Left ventricle myocardium inferior (tissue), 1 donor: ENCODE measurements at regions not wholly inside any gene's neighbourhood (a gene's known extent, or its start where the extent isn't known, plus 50 kb on each side); places are given as distances from the start of the nearest gene placed in this dataset.

Experiments used
- DNase-seq: peaks from one replicate; pipeline ENCODE4 v3.0.0-alpha.2; 2020
- H3K27ac ChIP-seq: fragments of 200-600 bp; replicated peaks from 2 replicates; pipeline ENCODE4 v1.8.0; 2021
- H3K27me3 ChIP-seq: fragments of 200-600 bp; 2 replicates; pipeline ENCODE4 v1.8.0; 2021; ENCODE audit warnings: low read depth
- H3K36me3 ChIP-seq: fragments of 200-600 bp; 2 replicates; pipeline ENCODE4 v1.8.0; 2021
- H3K4me1 ChIP-seq: fragments of 200-600 bp; 2 replicates; pipeline ENCODE4 v1.8.0; 2021
- H3K4me3 ChIP-seq: fragments of 200-600 bp; 2 replicates; pipeline ENCODE4 v1.8.0; 2021; ENCODE audit warnings: mild to moderate bottlenecking, moderate library complexity
- H3K9me3 ChIP-seq: fragments of 200-600 bp; replicated peaks from 2 replicates; pipeline ENCODE4 v1.8.0; 2021
- CTCF ChIP-seq: fragments of 200-600 bp; IDR thresholded peaks from 2 replicates; pipeline ENCODE4 v1.8.0; 2021; ENCODE audit warnings: antibody characterized with exemption, mild to moderate bottlenecking, borderline replicate concordance
- intact Hi-C: fragments of 100-400 bp; cut with micrococcal nuclease; formaldehyde crosslinking; loops from one replicate; pipeline ENCODE4 v1.11.0; 2022
- donor health status: DM: no; HTN: yes; CAD: no; lungs with severe emphysema.

GRCh38 chr14:97550463-97550862 lies 753.3 kb downstream of the VRK1 start:
- DNase-seq = no peak
- Histone ChIP-seq H3K4me1 (no peaks in the 10 kb centered on the region), H3K27ac (no peak overlapping the region), H3K4me3 (no peak overlapping the region), H3K9me3 (no peaks in the 10 kb centered on the region), H3K27me3 (peaks cover 32% of the 10 kb centered on the region), H3K36me3 (no peaks in the 10 kb centered on the region)
- intact Hi-C loops = no loop called here
- no peak for TF ChIP-seq CTCF

- no peak for DNase-seq
- peaks cover 42% of the 10 kb centered on the region for H3K27me3 ChIP-seq
- no peak overlapping the region for H3K27ac ChIP-seq
- intact Hi-C loops = no loop called here
- peaks cover 4% of the 10 kb centered on the region for H3K9me3 ChIP-seq
- no peak overlapping the region for H3K4me3 ChIP-seq
- no peaks in the 10 kb centered on the region for H3K4me1 ChIP-seq
- H3K36me3 ChIP-seq = no peaks in the 10 kb centered on the region
- TF ChIP-seq CTCF = no peak
Measured at GRCh38 chr14:97554597-97554996, 757.4 kb downstream of the VRK1 start.

- no peak for TF ChIP-seq CTCF
- peaks cover 20% of the 10 kb centered on the region for H3K9me3 ChIP-seq
- H3K27ac ChIP-seq = no peak overlapping the region
- intact Hi-C loops = no loop called here
- peaks cover 31% of the 10 kb centered on the region for H3K27me3 ChIP-seq
- no peaks in the 10 kb centered on the region for H3K4me1 ChIP-seq
- no peak for DNase-seq
- no peaks in the 10 kb centered on the region for H3K36me3 ChIP-seq
- H3K4me3 ChIP-seq = no peak overlapping the region
Measured at GRCh38 chr14:97564334-97564733, 767.2 kb downstream of the VRK1 start.

- intact Hi-C loops = no loop called here
- Histone ChIP-seq H3K4me1 (no peaks in the 10 kb centered on the region), H3K36me3 (no peaks in the 10 kb centered on the region), H3K27ac (no peak overlapping the region), H3K27me3 (peaks cover 24% of the 10 kb centered on the region), H3K4me3 (no peak overlapping the region), H3K9me3 (peaks cover 7% of the 10 kb centered on the region)
- TF ChIP-seq CTCF = no peak
- DNase-seq = no peak
Measured at GRCh38 chr14:97571201-97571600, 774.0 kb downstream of the VRK1 start.

GRCh38 chr14:97571866-97572555 lies 774.8 kb downstream of the VRK1 start:
- Histone ChIP-seq H3K4me3 (no peak overlapping the region), H3K27ac (no peak overlapping the region), H3K36me3 (no peaks in the 10 kb centered on the region), H3K4me1 (no peaks in the 10 kb centered on the region), H3K9me3 (peaks cover 7% of the 10 kb centered on the region), H3K27me3 (peaks cover 20% of the 10 kb centered on the region)
- no peak for DNase-seq
- intact Hi-C loops = no loop called here
- TF ChIP-seq CTCF = no peak
